GM19351 (cell line): ENCODE measurements at regions not wholly inside any gene's neighbourhood (a gene's known extent, or its start where the extent isn't known, plus 50 kb on each side); places are given as distances from the start of the nearest gene placed in this dataset.
"Not testable (repeated sequence)": the region's sequence is repeated elsewhere in the genome, so short reads cannot be mapped to it uniquely, and the experiment has no call there.

Experiments used
- ATAC-seq: cut with Tn5 transposase; IDR thresholded peaks from one replicate; pipeline ENCODE4 v1.9.1; 2021; ENCODE audit warnings: mild to moderate bottlenecking, moderate library complexity; ENCODE audit not compliant: unreplicated experiment

DNA sequence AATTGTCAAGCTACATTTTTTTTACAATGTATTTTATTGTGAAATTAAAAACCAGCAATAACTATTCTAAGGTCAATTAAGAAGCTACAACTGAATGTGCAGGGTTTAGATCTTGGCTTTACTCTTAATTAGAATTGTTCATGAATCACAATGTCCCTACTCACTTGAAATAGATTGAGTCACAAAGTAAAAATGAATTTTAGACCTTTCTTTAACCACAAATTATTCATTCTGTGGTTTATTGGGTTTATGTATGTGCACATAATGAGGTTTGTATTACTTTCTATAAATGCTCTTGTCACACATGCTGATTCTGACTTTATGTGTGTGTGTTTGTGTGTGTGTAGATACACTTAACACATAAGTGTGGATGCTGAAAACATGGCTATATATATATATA is 647.0 kb upstream of the AADAT start:
- ATAC-seq: no peak

DNA sequence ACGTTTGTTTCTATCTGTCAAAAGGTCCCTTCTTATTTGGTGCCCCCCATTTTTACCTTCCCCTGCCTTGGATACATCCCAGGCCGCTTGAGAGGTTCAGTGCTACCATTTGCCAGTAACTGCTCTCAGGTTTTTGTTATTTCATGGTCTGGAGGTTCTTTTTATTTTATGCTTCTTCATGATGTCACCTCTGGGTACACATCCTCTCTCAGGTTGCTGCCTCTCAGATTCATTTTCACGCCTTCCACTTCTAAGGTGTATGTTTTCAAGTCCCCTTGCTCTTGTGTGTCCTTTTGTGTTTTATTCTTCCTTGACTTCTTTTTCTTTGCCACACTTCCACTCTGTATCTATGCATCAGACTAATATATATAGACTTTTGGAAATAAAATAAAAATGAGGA is 640.1 kb upstream of the AADAT start:
- ATAC-seq: no peak

DNA sequence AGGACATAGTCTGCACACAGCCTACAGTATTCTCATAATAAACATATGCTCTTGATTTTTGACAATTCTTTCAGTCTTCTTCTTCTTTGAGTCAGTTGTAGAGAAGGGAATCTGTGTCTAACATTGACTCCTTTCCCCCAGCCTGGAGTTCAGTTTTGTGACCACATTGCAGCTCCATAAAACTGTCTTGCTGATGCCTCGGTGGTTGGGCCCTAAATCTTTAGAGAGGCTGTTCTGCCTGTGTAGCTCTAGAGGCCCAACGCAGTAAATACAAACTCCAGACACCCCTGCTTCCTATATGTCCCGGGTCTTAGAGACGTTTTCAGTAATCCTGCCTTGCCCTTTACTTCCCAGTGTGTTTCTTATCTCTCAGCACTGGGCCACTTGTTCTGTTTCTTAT is 639.5 kb upstream of the AADAT start:
- no peak for ATAC-seq

DNA sequence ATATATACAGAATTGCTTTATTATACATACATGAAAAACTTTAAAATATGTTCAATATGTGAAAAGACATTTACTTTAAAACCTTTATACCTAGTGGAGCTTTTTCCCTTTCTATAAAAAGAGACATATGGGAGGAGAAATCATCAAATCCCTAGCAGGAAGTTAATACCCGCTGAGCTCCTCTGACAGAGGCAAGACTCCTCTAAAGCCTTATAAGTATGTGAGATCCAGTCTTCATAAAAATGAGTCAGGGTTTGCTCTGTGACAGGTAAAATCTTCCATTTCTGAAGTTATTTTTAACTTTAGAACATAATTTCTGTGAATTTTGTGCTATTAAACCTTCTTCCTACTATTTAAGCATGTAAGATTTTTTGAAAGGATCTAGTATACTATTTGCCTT is 634.4 kb upstream of the AADAT start:
- ATAC-seq: no peak

DNA sequence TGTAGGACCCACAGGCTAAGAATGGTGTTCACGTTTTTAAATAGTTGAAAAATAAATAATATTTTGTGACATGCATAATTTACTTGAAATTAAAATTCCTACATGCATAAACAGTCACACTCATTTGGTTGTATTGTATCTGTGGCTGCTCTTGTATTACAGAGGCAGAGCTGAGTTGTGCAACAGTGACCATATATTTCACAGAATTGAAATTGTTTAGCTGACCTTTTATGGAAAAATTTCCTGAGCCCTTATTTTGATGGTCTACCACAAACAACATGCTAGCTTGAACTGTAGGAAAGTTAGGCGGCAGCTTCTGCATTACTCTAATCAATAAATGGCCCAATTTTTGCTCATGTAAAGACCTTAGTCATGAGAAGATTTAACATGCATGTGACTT is 633.4 kb upstream of the AADAT start:
- no peak for ATAC-seq

DNA sequence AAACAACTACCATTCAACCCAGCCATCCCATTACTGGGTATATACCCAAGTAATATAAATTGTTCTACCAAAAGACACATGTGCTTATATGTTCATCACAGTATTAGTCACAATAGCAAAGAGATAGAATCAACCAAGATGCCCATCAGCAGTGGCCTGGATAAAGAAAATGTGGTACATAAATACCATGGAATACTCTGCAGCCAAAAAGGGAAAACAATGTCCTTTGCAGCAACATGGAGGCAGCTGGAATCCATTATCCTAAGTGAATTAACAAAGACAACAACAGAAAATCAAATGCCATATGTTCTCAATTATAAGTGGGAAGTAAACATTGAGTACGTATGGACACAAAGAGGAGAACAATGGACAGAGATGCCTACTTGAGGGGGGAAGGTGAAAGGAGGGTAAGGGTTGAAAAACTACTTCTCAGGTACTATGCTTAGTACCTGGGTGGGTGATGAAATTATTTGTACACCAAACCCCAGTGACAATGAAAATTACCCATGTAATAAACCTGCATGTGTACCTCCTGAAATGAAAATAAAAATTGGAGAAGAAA is 632.1 kb upstream of the AADAT start:
- no peak for ATAC-seq

DNA sequence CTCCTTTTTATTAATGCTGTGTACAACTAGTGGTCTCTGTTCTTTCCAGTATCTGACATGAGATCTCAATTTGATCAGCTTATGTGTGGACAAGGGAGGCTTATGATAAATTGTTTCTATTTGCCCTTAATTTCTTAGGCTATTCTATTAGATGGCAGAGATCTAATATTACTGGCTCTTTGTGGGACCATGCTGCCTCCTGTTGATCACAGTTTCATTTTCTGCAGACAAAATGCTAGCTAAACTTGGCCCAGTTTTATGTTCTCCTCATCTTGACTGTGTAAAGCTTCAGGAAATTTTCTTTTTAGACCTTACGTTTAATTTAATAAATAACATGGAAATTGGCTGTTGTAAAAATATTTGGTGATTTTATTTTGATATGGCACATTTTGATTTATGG is 627.1 kb upstream of the AADAT start:
- no peak for ATAC-seq

DNA sequence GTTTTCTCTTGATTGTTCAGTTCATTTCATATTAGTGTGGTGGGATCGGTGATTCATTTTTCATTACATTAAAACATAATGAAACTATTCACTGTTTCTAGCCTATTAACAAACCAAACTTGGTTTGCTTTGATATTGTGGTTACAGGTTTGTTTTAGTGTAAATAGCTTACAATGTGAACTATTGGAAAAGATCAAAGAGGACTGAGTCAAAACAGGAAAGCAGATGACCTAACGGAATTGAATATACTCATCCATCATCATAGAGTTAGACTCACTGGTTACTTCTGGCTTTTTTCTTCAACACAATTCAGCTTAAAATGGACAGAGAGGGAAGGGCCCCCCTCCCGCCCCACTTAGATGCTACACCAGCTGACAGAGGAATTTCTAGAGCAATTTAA is 616.2 kb upstream of the AADAT start:
- ATAC-seq: no peak

DNA sequence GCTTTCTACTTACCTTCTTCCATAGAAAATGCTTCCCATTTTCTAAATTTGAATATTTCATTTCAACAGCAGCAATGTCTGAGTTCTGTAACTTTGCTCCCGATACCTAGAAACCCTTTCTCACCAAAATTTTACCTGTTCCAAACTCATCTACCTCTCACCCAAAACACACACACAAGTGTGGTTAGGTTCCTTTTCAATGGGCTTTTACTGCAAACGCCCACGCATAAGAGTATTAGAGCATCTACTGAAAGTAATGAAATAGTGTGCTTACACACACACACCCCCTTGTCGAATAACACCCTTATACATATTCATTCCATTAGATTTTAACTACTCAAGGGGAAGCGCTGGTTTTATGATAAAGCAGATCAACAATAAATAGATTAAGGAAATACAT is 610.3 kb upstream of the AADAT start:
- no peak for ATAC-seq

DNA sequence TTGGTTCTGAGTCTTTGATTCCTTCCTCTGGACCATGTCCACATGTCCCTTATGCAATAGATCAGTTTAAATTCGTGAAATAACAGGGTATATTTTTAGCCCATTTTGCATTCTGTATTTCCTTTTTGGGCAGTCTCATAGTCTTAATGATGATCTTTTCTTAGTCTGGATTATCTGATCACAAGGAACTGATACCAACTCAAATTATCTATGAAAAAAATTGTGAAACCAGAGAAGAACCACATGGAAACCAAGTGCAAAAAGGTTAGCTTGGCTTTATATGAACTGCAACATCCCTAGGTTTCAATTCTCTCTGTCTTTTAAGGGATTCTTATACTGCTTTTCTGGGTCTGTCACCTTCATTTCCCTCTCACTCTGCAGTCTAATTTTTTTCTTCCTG is 608.6 kb upstream of the AADAT start:
- ATAC-seq: peak; percentile 68

DNA sequence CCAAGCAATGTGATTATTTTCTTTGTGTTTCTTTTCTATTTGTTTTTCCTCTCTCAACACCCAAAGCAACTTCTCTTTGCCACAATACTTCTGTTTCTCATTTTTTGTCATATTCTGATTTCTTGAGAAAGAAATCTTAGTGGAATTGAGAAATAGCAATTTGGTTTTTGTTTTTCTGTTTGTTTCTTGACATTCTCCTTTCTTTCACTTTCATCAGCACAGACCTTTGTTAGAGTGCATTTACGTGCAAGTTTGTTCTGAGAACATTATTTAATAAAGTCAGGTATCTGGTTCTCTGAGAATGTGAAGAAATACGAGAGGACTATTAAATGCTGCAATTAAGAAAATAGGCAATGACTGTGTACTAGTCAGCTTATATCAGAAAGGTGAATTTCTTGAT is 608.1 kb upstream of the AADAT start:
- ATAC-seq: peak; percentile 45

DNA sequence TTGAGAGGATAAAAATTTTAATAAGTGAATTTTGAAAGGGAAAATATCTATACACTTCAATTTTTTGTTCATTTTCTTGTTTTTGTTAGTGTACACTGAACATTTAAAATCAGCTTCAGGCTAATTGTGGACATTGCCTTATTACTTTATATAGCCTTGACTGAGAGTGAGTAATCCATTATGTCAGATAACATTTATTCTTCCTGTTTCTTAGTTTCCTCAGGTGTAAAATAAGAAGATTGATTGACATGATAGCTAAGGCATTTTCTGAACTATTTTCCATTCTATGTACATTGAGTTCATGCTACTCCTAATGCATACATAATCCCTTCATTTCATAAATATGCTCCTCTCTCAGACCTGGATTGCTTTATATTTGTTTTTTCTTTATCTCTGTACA is 607.3 kb upstream of the AADAT start:
- ATAC-seq: no peak

DNA sequence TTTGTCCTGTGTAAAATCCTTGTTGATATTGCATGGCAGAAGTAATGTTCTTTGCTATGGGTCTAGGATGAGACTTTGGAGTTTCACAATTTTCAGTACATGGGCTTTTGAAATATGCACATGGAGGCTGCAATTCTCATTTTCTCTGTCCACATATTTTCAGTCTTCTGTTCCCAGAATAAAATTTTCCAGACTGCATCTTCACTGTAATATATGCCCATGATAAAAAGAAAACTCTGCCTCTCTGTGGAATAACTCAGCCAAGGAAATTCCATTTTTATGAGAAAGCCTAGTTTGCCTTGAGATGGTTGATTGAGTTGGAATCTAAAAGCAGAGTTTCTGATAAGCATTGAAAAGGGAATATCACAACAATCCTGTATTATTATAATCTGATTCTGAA is 601.4 kb upstream of the AADAT start:
- no peak for ATAC-seq

DNA sequence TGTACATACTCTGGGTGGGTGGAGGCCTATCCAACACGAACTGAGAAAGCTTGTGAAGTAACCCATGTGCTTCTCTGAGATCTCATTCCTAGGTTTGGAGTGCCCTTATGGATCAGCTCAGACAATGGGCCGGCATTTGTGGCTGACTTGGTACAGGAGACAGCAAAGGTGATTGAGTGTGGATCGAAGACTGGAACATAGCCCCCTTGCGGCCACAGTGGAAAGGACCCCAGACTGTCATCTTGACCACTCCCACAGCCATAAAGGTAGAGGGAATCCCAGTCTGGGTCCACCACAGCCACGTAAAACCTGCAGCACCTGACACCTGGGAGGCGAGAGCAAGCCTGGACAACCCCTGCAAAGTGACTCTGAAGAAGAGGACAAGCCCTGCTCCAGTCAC is 598.0 kb upstream of the AADAT start:
- no peak for ATAC-seq

DNA sequence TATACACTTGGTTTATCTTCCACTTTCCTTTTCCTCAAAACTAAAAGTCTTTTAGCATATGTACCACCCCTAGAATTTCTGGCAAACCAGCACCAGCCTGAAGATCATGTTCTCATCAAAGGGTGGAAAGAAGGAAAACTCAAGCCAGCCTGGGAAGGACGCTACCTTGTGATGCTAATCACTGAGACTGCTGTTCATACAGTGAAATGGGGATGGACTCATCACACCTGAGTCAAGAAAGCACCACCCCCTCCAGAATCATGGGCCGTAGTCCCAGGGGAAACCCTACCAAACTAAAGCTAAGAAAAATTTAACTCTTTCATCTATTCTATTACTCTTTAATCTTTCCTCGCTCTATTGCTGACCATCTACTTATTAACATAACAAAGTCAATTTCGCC is 595.9 kb upstream of the AADAT start:
- ATAC-seq: not testable (repeated sequence)

DNA sequence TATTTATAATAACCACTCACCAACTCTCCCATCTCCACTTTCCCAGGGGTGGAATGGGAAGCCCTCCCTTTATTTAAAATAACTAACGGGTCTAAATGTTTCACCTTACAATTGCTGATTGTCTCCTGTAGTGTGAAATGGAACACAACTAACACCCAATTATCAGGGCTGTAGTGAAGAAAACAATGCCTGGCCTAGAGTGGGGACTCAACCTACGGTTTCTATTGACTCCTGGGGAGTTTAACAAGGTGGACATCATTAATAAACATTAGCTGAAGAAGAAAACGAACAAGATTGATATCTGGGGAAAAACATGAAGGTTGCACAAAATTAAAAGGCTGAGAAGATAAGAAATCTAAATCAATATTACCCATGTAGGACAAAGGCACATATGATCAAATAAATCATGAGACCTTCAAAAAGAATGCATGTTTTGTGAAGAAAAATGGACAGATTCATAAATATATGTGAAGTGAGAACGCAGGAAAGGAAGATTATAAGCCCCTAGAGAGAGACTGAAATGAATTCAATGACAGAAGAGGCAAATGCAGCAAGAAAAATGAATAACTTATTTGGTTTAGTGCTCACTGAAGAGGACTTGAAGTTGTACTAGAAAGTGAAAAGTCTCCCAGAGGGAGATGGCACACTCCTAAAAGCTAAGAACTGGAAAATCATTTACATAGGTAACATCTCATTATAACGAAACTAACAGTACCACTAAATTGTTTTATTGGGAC is 593.0 kb upstream of the AADAT start:
- no peak for ATAC-seq

DNA sequence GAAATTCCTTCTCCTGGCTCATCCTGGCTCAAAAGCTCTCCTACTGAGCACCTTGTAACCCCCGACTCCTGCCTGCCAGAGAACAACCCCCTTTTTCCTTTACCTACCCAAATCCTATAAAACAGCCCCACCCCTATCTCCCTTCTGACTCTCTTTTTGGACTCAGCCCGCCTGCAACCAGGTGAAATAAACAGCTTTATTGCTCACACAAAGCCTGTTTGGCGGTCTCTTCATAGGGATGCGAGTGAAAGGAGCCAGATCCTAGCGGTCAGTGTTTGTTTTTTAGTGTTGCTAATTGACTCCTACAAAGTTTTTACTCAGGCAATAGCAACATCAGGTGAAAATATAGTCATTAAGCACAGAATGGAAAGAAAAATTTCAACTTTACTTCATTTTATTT is 592.3 kb upstream of the AADAT start:
- ATAC-seq: not testable (repeated sequence)

DNA sequence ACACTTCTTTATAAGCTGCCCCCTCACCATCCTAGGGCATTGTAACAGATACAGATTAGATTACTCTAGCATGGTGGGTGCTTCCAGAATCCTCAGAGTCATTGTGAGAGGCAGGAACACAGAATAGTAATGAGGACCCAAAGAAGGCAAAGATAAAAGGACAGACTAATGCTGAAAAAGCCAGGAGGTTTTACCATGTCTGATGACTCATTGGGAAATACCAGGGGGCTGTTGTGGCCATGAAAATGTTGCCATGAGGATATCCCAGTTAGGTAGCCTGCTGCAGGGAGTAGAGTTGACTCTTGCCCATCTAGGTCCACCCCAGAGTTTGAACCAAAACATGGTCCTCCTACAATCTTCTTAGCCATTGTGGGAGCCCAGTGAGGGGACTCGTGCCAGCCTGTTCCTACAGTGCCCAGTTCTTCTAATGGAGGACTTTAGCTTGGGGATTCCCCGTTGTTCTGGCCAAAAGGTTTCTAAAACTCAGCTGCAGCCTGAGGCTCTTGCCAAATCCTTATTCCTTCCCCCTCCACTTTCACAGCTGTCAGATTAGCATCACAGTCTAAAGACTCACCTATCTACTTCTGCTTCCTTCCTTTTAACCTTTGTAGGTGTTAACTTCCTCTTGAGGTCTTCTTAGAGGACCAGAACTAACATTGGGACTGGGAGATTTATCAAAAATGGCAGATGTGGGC is 586.0 kb upstream of the AADAT start:
- ATAC-seq: no peak

DNA sequence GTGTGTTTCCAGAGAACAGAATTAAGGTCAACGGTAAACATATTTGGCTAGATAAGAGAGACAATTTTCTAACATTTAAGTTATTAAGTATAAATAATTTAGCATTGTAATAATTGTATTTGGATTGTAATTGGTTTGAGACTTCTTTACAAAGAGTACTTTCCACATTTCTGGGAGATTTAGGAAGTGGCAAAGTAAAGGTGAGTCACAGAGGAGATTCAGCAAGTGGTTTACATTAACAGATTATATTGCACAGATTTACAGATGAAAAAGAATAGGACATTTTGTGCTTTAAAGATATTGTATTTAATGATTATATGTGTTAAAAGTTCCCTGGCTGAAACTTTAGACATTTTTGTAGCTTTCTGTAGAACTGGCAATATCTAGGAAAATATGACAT is 584.4 kb upstream of the AADAT start:
- ATAC-seq: no peak

DNA sequence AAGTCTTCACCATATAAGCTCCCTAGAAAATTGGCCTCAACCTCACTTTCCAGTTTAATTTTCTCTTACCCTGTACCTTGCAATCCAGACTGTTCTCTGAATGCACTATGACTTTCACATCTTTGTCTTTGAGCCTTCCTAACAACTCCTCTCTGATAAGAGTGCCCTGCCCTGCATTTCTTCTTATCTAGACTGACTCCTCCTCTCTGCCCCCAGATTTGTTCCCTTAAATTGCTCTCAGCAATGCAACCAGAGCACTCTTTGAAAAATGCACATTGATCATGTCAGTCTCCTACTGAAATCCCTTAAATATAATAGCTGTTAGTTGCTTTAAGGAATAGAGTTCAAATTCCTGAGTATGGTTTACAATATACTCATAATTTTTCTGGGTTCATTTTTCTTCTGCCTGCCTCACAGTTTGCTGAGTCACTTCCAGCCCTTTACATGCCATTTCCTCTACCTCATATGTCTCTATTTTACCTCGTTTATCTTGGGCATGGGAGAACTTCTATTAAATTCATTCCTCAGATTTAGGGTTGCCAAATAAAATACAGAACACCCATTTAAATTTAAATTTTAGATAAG is 582.7 kb upstream of the AADAT start:
- ATAC-seq: no peak

DNA sequence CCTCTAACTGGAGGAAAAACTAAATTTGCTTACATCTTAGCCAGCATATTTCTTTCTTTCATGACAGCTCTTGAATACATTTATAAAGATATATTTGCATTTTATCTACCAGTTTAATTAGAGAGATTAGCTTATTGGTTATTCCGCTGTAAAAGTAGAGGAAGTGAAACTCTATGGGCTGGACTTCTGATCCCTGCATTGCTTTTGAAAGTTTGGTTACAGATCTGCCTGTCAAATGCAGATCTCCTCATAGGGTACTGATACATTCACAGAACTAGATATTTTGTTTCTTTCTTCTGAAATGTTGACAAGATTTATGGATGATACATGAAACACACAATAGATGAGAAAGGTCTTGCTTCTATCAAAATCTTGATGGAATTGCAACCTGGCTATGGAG is 581.4 kb upstream of the AADAT start:
- ATAC-seq: no peak

DNA sequence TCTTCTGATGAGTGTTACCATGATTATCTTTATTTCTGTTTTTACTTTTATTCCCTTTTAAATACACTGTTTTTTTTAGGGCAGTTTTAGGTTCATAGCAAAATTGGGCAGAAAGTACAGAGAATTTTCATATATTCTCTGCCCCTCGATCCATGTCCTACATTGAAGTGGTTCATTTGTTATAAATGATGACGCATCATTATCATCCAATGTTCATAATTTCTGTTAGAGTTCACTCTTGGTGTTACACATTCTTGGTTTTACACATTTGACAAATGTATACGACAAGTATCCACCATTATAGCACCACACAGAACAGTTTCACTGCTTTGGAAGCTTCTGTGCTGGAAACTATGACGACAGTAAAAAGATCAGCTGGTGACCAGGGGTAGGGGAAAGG is 578.1 kb upstream of the AADAT start:
- no peak for ATAC-seq
